Gastrocnemius medialis (tissue), 4 donors: ENCODE measurements at regions not wholly inside any gene's neighbourhood (a gene's known extent, or its start where the extent isn't known, plus 50 kb on each side); places are given as distances from the start of the nearest gene placed in this dataset.
"Not testable (repeated sequence)": the region's sequence is repeated elsewhere in the genome, so short reads cannot be mapped to it uniquely, and the experiment has no call there.

Experiments used
- ATAC-seq, 2 donors: fragments of 150-250 bp; one replicate each; pipeline ENCODE4 v1.9.1; 2016
- DNase-seq, 2 donors: peaks; one replicate each; pipeline ENCODE4 v3.0.0-alpha.2; 2019
- H3K27ac ChIP-seq, 4 donors: fragments of 200-600 bp; sonication (generic); 1 replicate in 1 of 4; 2 replicates in 3 of 4; pipeline ENCODE4 v1.5.1; 2016 to 2018; ENCODE audit warnings: mild to moderate bottlenecking in 2 of 4, moderate library complexity in 1 of 4
- H3K27me3 ChIP-seq, 3 donors: fragments of 200-600 bp; sonication (generic) in 2 of 3; 1 replicate in 1 of 3; 2 replicates in 2 of 3; pipeline versions ENCODE4 v1.5.1 to v1.6.0; 2016 to 2019; ENCODE audit warnings: mild to moderate bottlenecking in 1 of 3, moderate library complexity in 1 of 3
- H3K36me3 ChIP-seq, 2 donors: fragments of 200-600 bp; sonication (generic) in 1 of 2; one replicate each; pipeline ENCODE4 v1.5.1; 2017 to 2018
- H3K4me1 ChIP-seq, 2 donors: fragments of 200-600 bp; sonication (generic) in 1 of 2; one replicate each; pipeline ENCODE4 v1.5.1; 2016 to 2017; ENCODE audit warnings: mild to moderate bottlenecking in 2 of 2
- H3K4me3 ChIP-seq, 4 donors: fragments of 200-600 bp; sonication (generic) in 3 of 4; 1 replicate in 1 of 4; 2 replicates in 3 of 4; pipeline ENCODE4 v1.5.1; 2016 to 2019; ENCODE audit warnings: mild to moderate bottlenecking in 2 of 4
- H3K9me3 ChIP-seq, 3 donors: fragments of 200-600 bp; sonication (generic) in 2 of 3; 1 replicate in 1 of 3; 2 replicates in 2 of 3; pipeline ENCODE4 v1.5.1; 2016 to 2019
- POLR2A ChIP-seq, 2 donors: fragments of 450-650 bp; IDR thresholded peaks; one replicate each; pipeline ENCODE4 v1.6.1; 2017; ENCODE audit warnings: antibody characterized with exemption in 2 of 2, mild to moderate bottlenecking in 2 of 2, moderate library complexity in 2 of 2
- in situ Hi-C, 4 donors: fragments of 200-750 bp; cut with MboI; loops; one replicate each; pipeline versions ENCODE4 v1.15.0 to v1.8.0; 2017; ENCODE audit warnings: low sequenced_read_pairs in 4 of 4
- intact Hi-C: fragments of 100-400 bp; cut with DNase I; formaldehyde crosslinking; loops from one replicate; pipeline ENCODE4 v1.15.1; 2023; ENCODE audit warnings: low total_unique reads
- TF ChIP-seq, protein P1 (sequence below), 5 experiments: fragments of 450-650 bp in 3 of 5; fragments of 200-600 bp in 2 of 5; sonication (generic) in 2 of 5; IDR thresholded peaks in 4 of 5; conservative IDR thresholded peaks in 1 of 5; 1 replicate in 4 of 5; 2 replicates in 1 of 5; pipeline ENCODE4 v1.5.1; 2016 to 2019; ENCODE audit warnings: antibody characterized with exemption in 5 of 5, mild to moderate bottlenecking in 3 of 5, moderate library complexity in 3 of 5

- intact Hi-C loops, result not testable (repeated sequence)
Measured at GRCh38 chr10:77740396-77740795, 102.8 kb upstream of the KCNMA1 start.

GRCh38 chr10:77738496-77739158 is 101.0 kb upstream of the KCNMA1 start:
- Histone ChIP-seq H3K9me3 (no peaks in the 10 kb centered on the region), H3K27me3 (peaks cover 0 to 3% (median 0%) of the 10 kb centered on the region in 3 donors), H3K27ac (no peak overlapping the region), H3K4me1 (no peaks in the 10 kb centered on the region), H3K4me3 (no peak overlapping the region), H3K36me3 (no peaks in the 10 kb centered on the region)
- DNase-seq (no peak), ATAC-seq (no peak)
- TF ChIP-seq POLR2A (IDR thresholded peaks at IDR 0.05), result no peak
- TF ChIP-seq, protein P1, sequence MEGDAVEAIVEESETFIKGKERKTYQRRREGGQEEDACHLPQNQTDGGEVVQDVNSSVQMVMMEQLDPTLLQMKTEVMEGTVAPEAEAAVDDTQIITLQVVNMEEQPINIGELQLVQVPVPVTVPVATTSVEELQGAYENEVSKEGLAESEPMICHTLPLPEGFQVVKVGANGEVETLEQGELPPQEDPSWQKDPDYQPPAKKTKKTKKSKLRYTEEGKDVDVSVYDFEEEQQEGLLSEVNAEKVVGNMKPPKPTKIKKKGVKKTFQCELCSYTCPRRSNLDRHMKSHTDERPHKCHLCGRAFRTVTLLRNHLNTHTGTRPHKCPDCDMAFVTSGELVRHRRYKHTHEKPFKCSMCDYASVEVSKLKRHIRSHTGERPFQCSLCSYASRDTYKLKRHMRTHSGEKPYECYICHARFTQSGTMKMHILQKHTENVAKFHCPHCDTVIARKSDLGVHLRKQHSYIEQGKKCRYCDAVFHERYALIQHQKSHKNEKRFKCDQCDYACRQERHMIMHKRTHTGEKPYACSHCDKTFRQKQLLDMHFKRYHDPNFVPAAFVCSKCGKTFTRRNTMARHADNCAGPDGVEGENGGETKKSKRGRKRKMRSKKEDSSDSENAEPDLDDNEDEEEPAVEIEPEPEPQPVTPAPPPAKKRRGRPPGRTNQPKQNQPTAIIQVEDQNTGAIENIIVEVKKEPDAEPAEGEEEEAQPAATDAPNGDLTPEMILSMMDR (IDR thresholded peaks at IDR 0.05 in 4 of 5, conservative IDR thresholded peaks at IDR 0.05 in 1 of 5), result no peak
- intact Hi-C loops, result no loop called here
- in situ Hi-C loops, result no loop called here

More at GRCh38 chr10:77740396-77740795, 102.8 kb upstream of the KCNMA1 start:
- ATAC-seq, H3K27ac ChIP-seq, DNase-seq, in situ Hi-C loops, H3K9me3 ChIP-seq, H3K4me1 ChIP-seq, H3K4me3 ChIP-seq, H3K36me3 ChIP-seq, H3K27me3 ChIP-seq: not testable (repeated sequence)

GRCh38 chr10:77737608-77738007 is 100.0 kb upstream of the KCNMA1 start:
- intact Hi-C loops (no loop called here), in situ Hi-C loops (no loop called here)
- Histone ChIP-seq H3K27me3 (peaks cover 0 to 3% (median 0%) of the 10 kb centered on the region in 3 donors), H3K4me3 (no peak overlapping the region), H3K36me3 (no peaks in the 10 kb centered on the region), H3K27ac (no peak overlapping the region), H3K4me1 (no peaks in the 10 kb centered on the region), H3K9me3 (no peaks in the 10 kb centered on the region)
- TF ChIP-seq, protein P1 (IDR thresholded peaks at IDR 0.05 in 4 of 5, conservative IDR thresholded peaks at IDR 0.05 in 1 of 5), result no peak
- no peak for TF ChIP-seq POLR2A (IDR thresholded peaks at IDR 0.05)
- ATAC-seq (peak in 1 of 2 donors; percentile 77), DNase-seq (no peak)

DNA sequence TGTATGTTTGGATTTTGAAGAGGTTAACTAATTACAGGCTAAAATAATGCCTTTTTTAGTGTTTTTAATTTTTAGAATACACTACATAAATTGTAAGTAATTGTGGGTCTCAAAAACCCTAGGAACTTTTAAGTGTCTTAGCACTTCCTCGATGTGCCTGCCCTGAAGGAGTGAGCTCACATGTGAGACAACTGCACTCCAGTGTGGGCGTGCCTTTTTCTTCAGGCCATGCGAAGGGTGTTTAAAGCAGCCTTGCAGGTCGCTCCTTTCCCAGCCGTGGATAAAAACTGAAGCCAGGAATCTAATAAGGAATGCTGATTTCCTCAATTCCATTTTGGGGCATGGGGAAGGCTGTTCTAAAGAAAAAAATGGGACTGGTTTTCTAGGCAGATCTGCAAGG is 97.5 kb upstream of the KCNMA1 start:
- DNase-seq, H3K27me3 ChIP-seq, in situ Hi-C loops, H3K27ac ChIP-seq, intact Hi-C loops, H3K4me3 ChIP-seq, ATAC-seq, H3K4me1 ChIP-seq, H3K9me3 ChIP-seq, H3K36me3 ChIP-seq: not testable (repeated sequence)

DNA sequence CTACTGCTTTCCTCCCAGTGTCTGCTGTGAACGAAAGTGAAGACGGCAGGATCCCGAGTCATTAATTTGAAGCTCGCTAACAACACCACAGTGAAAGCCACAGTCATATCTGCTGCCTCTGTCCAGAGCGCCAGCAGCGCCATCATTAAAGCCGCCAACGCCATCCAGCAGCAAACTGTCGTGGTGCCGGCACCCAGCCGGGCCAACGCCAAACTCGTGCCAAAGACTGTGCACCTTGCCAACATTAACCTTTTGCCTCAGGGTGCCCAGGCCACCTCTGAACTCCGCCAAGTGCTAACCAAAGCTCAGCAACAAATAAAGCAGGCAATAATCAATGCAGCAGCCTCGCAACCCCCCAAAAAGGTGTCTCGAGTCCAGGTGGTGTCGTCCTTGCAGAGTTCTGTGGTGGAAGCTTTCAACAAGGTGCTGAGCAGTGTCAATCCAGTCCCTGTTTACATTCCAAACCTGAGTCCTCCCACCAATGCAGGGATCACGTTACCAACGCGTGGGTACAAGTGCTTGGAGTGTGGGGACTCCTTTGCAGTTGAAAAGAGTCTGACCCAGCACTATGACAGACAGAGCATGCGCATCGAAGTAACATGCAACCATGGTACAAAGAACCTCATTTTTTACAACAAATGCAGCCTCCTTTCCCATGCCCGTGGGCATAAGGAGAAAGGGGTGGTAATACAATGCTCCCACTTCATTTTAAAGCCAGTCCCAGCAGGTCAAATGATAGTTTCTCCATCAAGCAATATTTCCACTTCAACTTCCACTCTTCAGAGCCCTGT is 94.8 kb upstream of the KCNMA1 start:
- Histone ChIP-seq H3K4me3 (no peak overlapping the region), H3K27me3 (peaks cover 0 to 2% (median 0%) of the 10 kb centered on the region in 3 donors), H3K27ac (no peak overlapping the region), H3K36me3 (no peaks in the 10 kb centered on the region), H3K4me1 (no peaks in the 10 kb centered on the region), H3K9me3 (no peaks in the 10 kb centered on the region)
- in situ Hi-C loops, result no loop called here
- DNase-seq, result no peak
- ATAC-seq, result no peak
- no peak for TF ChIP-seq POLR2A (IDR thresholded peaks at IDR 0.05)
- TF ChIP-seq, protein P1 (IDR thresholded peaks at IDR 0.05 in 4 of 5, conservative IDR thresholded peaks at IDR 0.05 in 1 of 5), result no peak
- intact Hi-C loops, result no loop called here
